SK-N-SH (cell line): ENCODE measurements at regions not wholly inside any gene's neighbourhood (a gene's known extent, or its start where the extent isn't known, plus 50 kb on each side); places are given as distances from the start of the nearest gene placed in this dataset.

Experiments used
- CTCF ChIA-PET: fragments of 300-600, 350-600 bp; formaldehyde crosslinking; extraction: SDS; loops from one replicate; lab custom pipeline; 2021; lab: Yijun Ruan, JAX
- POLR2A ChIA-PET: fragments of 350-600 bp; sonication (Branson Sonifier 250); formaldehyde crosslinking; extraction: SDS; loops from one replicate; lab custom pipeline; 2020; ENCODE audit warnings: antibody characterized with exemption, inconsistent platforms; lab: Yijun Ruan, JAX
- DNase-seq: peaks from one replicate; pipeline ENCODE4 v3.0.0; 2012
- H2AFZ ChIP-seq: fragments of 200-600 bp; sonication (generic); 2 replicates; pipeline ENCODE4 v1.8.1; 2016; ENCODE audit warnings: antibody characterized with exemption, mild to moderate bottlenecking, low read depth
- H3F3A ChIP-seq: fragments of 200-600 bp; sonication (generic); replicated peaks from 2 replicates; pipeline ENCODE3; 2016; ENCODE audit warnings: antibody characterized with exemption, mild to moderate bottlenecking; ENCODE audit not compliant: insufficient read depth
- H3K27ac ChIP-seq, 2 experiments: fragments of 200-500 bp in 1 of 2; fragments of 200-600 bp in 1 of 2; sonication (Bioruptor generic) in 1 of 2; sonication (generic), shearing (Covaris generic) in 1 of 2; 2 replicates each; pipeline versions ENCODE4 v1.5.1 to v1.6.1; 2014 to 2016; ENCODE audit warnings: low read depth in 2 of 2, inconsistent platforms in 1 of 2, low read length in 1 of 2, mild to moderate bottlenecking in 1 of 2, mixed read lengths in 1 of 2
- H3K27me3 ChIP-seq: fragments of 200-600 bp; sonication (generic), shearing (Covaris generic); 2 replicates; pipeline ENCODE4 v1.6.1; 2016; ENCODE audit warnings: mixed run types; ENCODE audit not compliant: insufficient read depth
- H3K36me3 ChIP-seq, 2 experiments: fragments of 200-500 bp in 1 of 2; fragments of 200-600 bp in 1 of 2; sonication (Bioruptor generic) in 1 of 2; sonication (generic) in 1 of 2; replicated peaks in 1 of 2; 2 replicates each; pipeline versions ENCODE3 to v1.5.1; 2014 to 2016; ENCODE audit warnings: low read length in 1 of 2, mild to moderate bottlenecking in 1 of 2; ENCODE audit not compliant: insufficient read depth in 2 of 2, control insufficient read depth in 1 of 2
- H3K4me1 ChIP-seq, 2 experiments: fragments of 200-500 bp in 1 of 2; fragments of 200-600 bp in 1 of 2; sonication (Bioruptor generic) in 1 of 2; sonication (generic), shearing (Covaris generic) in 1 of 2; 2 replicates each; pipeline versions ENCODE4 v1.5.1 to v1.6.1; 2014 to 2016; ENCODE audit warnings: low read depth in 1 of 2, low read length in 1 of 2, mixed run types in 1 of 2; ENCODE audit not compliant: insufficient read depth in 2 of 2, control insufficient read depth in 1 of 2
- H3K4me2 ChIP-seq: fragments of 200-600 bp; sonication (generic), shearing (Covaris generic); 2 replicates; pipeline ENCODE4 v1.6.1; 2017; ENCODE audit warnings: mixed run types
- H3K4me3 ChIP-seq, 2 experiments: fragments of 200-500 bp in 1 of 2; fragments of 200-600 bp in 1 of 2; sonication (Bioruptor generic) in 1 of 2; sonication (generic), shearing (Covaris generic) in 1 of 2; 2 replicates each; pipeline versions ENCODE4 v1.5.1 to v1.8.1; 2014 to 2016; ENCODE audit warnings: low read depth in 2 of 2, inconsistent platforms in 1 of 2, low read length in 1 of 2, mild to moderate bottlenecking in 1 of 2, mixed read lengths in 1 of 2, moderate library complexity in 1 of 2
- H3K79me2 ChIP-seq: fragments of 200-600 bp; sonication (generic); 2 replicates; pipeline ENCODE4 v1.8.1; 2017; ENCODE audit warnings: mild to moderate bottlenecking; ENCODE audit not compliant: insufficient read depth
- H3K9ac ChIP-seq: fragments of 200-600 bp; sonication (generic); 2 replicates; pipeline ENCODE4 v1.6.1; 2017; ENCODE audit warnings: mixed run types
- H3K9me2 ChIP-seq: fragments of 200-600 bp; sonication (generic); 2 replicates; pipeline ENCODE4 v1.6.1; 2017; ENCODE audit warnings: mixed run types
- H3K9me3 ChIP-seq: fragments of 200-600 bp; sonication (generic); 2 replicates; pipeline ENCODE4 v1.6.1; 2017; ENCODE audit warnings: mixed run types, mild to moderate bottlenecking, moderate library complexity
- H4K20me1 ChIP-seq: fragments of 200-600 bp; sonication (generic); 2 replicates; pipeline ENCODE4 v1.6.1; 2017; ENCODE audit warnings: mild to moderate bottlenecking, mixed run types; ENCODE audit not compliant: insufficient read depth
- CHD2 ChIP-seq: fragments of 150-350 bp; IDR thresholded peaks from 2 replicates; pipeline ENCODE4 v1.6.1; 2018; ENCODE audit warnings: low read length; ENCODE audit not compliant: partially characterized antibody
- CTCF ChIP-seq: fragments of 200-600 bp; sonication (generic); IDR thresholded peaks from 2 replicates; pipeline ENCODE4 v1.6.1; 2017; ENCODE audit warnings: antibody characterized with exemption, mild to moderate bottlenecking, moderate library complexity
- ELF1 ChIP-seq: IDR thresholded peaks from 2 replicates; pipeline ENCODE4 v1.4.0; 2012
- EP300 ChIP-seq, 2 experiments: IDR thresholded peaks; 2 replicates each; pipeline versions ENCODE4 v1.4.0 to v1.6.1; 2012; ENCODE audit warnings: borderline replicate concordance in 1 of 2, low read depth in 1 of 2, low read length in 1 of 2
- EZH2phosphoT487 ChIP-seq: fragments of 200-600 bp; sonication (generic); IDR thresholded peaks from 2 replicates; pipeline ENCODE4 v1.6.1; 2017; ENCODE audit warnings: low read depth, mixed run types, mild to moderate bottlenecking, antibody characterized with exemption, moderate library complexity, borderline replicate concordance
- FOXJ3 ChIP-seq: sonication (generic); formaldehyde crosslinking; IDR thresholded peaks from 2 replicates; pipeline ENCODE4 v1.5.1; 2020; ENCODE audit warnings: mild to moderate bottlenecking, missing genetic modification reagents
- FOXM1 ChIP-seq: IDR thresholded peaks from 2 replicates; pipeline ENCODE4 v1.4.0; 2012; ENCODE audit warnings: low read depth, mild to moderate bottlenecking
- GABPA ChIP-seq: IDR thresholded peaks from 2 replicates; pipeline ENCODE4 v1.4.0; 2012; ENCODE audit warnings: low read depth, mild to moderate bottlenecking
- NRF1 ChIP-seq: IDR thresholded peaks from 2 replicates; pipeline ENCODE4 v1.6.1; 2012; ENCODE audit warnings: low read depth, mild to moderate bottlenecking, low read length
- POLR2AphosphoS5 ChIP-seq: IDR thresholded peaks from 2 replicates; pipeline ENCODE4 v1.6.1; 2012; ENCODE audit warnings: low read depth, low read length
- RFX5 ChIP-seq: IDR thresholded peaks from 2 replicates; pipeline ENCODE4 v1.6.1; 2012; ENCODE audit warnings: mild to moderate bottlenecking, improper control_type of control experiment, low read length
- TEAD4 ChIP-seq: IDR thresholded peaks from 2 replicates; pipeline ENCODE4 v1.4.0; 2012; ENCODE audit warnings: mild to moderate bottlenecking, borderline replicate concordance; ENCODE audit not compliant: insufficient read depth
- YY1 ChIP-seq: IDR thresholded peaks from 2 replicates; pipeline ENCODE4 v1.4.0; 2012; ENCODE audit warnings: low read depth, mild to moderate bottlenecking
- ZBTB33 ChIP-seq: IDR thresholded peaks from 2 replicates; pipeline ENCODE4 v1.4.0; 2012; ENCODE audit warnings: low read depth, borderline replicate concordance
- WGBS: methylation state at CpG from one replicate; pipeline ENCODE4 v1.1.6; 2017; ENCODE audit warnings: low lambda C conversion rate; 5-methylcytosine and 5-hydroxymethylcytosine counted together
- TF ChIP-seq, protein P1 (sequence below): IDR thresholded peaks from 2 replicates; pipeline ENCODE4 v1.4.0; 2012; ENCODE audit warnings: low read depth
- TF ChIP-seq, protein P2 (sequence below): fragments of 150-350 bp; IDR thresholded peaks from 2 replicates; pipeline ENCODE4 v1.6.1; 2016; ENCODE audit warnings: mild to moderate bottlenecking, low read depth, low read length

- Histone ChIP-seq H3K27ac (no peak overlapping the region), H3K4me1 (no peaks in the 10 kb centered on the region), H4K20me1 (no peaks in the 10 kb centered on the region), H3K9me3 (peaks cover 9% of the 10 kb centered on the region; the same call in 1 of the 2 replicates), H3K9me2 (no peaks in the 10 kb centered on the region), H2AFZ (no peak overlapping the region), H3F3A (no peaks in the 10 kb centered on the region), H3K4me2 (no peak overlapping the region), H3K4me3 (no peak overlapping the region), H3K79me2 (no peaks in the 10 kb centered on the region), H3K9ac (no peak overlapping the region), H3K27me3 (no peaks in the 10 kb centered on the region), H3K36me3 (no peaks in the 10 kb centered on the region)
- TF ChIP-seq CTCF, result no peak
- no peak for TF ChIP-seq EP300 (IDR thresholded peaks at IDR 0.05; ENCODE audit: borderline replicate concordance in 1 of 2, low read depth in 1 of 2, low read length in 1 of 2)
- no peak for TF ChIP-seq TEAD4
- TF ChIP-seq YY1, result no peak
- no peak for TF ChIP-seq GABPA
- WGBS, result 18% methylated on average over 4 of the region's 4 CpGs
- no peak for DNase-seq
- ChIA-PET POLR2A (no interaction called here), CTCF (interaction anchor here (1.1 kb wide), 1 partner anchor 433 kb away, joined by 3 read pairs; no protein-coding TSS in a partner anchor)
Observed at GRCh38 chr2:60148716-60149115, 404.7 kb downstream of the BCL11A start.

DNA sequence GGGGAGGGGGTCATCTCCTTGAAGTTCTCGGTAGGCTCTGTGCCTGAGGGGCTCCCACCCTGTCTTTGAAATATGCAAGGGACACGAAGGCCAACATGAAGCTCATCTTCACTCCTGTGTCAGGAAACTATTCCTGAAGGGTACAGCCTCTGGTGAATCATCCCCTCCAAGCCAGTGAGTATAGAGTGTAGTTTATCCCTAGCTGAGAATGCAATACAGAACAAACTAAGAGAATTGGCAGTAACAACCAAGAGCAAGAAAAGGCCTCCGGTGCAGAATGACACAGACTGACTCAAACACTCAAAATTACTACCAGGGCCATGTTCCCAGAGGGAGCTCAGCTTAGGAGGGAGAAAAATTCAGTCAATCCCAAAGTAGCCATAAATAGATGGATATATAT, 413.3 kb downstream of the BCL11A start:
- Histone ChIP-seq H3K36me3 (no peaks in the 10 kb centered on the region), H2AFZ (no peak overlapping the region), H4K20me1 (no peaks in the 10 kb centered on the region), H3K9me3 (no peaks in the 10 kb centered on the region), H3K9ac (no peak overlapping the region), H3K27ac (no peak overlapping the region), H3K27me3 (no peaks in the 10 kb centered on the region), H3K4me2 (no peak overlapping the region), H3K4me3 (no peak overlapping the region), H3K4me1 (no peaks in the 10 kb centered on the region), H3K79me2 (no peaks in the 10 kb centered on the region), H3F3A (no peaks in the 10 kb centered on the region), H3K9me2 (no peaks in the 10 kb centered on the region)
- DNase-seq, result no peak
- 33% methylated on average over 2 of the region's 3 CpGs for WGBS
- CTCF ChIA-PET, result no interaction called here
- POLR2A ChIA-PET, result no interaction called here
- TF ChIP-seq CHD2 (no peak), FOXJ3 (CRISPR knock-in tag) (no peak), NRF1 (no peak), POLR2AphosphoS5 (no peak), EZH2phosphoT487 (no peak), ZBTB33 (no peak), YY1 (no peak), EP300 (IDR thresholded peaks at IDR 0.05; ENCODE audit: borderline replicate concordance in 1 of 2, low read depth in 1 of 2, low read length in 1 of 2) (no peak), RFX5 (no peak), CTCF (no peak), FOXM1 (no peak), ELF1 (no peak)
- TF ChIP-seq, protein P1, sequence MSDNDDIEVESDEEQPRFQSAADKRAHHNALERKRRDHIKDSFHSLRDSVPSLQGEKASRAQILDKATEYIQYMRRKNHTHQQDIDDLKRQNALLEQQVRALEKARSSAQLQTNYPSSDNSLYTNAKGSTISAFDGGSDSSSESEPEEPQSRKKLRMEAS, result no peak
- TF ChIP-seq, protein P2, sequence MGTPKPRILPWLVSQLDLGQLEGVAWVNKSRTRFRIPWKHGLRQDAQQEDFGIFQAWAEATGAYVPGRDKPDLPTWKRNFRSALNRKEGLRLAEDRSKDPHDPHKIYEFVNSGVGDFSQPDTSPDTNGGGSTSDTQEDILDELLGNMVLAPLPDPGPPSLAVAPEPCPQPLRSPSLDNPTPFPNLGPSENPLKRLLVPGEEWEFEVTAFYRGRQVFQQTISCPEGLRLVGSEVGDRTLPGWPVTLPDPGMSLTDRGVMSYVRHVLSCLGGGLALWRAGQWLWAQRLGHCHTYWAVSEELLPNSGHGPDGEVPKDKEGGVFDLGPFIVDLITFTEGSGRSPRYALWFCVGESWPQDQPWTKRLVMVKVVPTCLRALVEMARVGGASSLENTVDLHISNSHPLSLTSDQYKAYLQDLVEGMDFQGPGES, result no peak
